GM23338 (cell line): ENCODE measurements at regions not wholly inside any gene's neighbourhood (a gene's known extent, or its start where the extent isn't known, plus 50 kb on each side); places are given as distances from the start of the nearest gene placed in this dataset.

Source experiments
- ATAC-seq: fragments of 200-7000 bp; cut with Tn5 transposase; 3 replicates; pipeline ENCODE4 v1.9.1; 2020
- DNase-seq: peaks from one replicate; pipeline ENCODE4 v3.0.0-alpha.2; 2015; ENCODE audit warnings: low spot score
- H2AFZ ChIP-seq: fragments of 200-600 bp; sonication (generic); 2 replicates; pipeline ENCODE4 v1.8.0; 2016; ENCODE audit warnings: antibody characterized with exemption, mild to moderate bottlenecking, moderate library complexity
- H3F3A ChIP-seq: fragments of 200-600 bp; sonication (generic); replicated peaks from 2 replicates; pipeline ENCODE4 v1.8.0; 2017; ENCODE audit warnings: antibody characterized with exemption, mixed run types, low read depth
- H3K27ac ChIP-seq: fragments of 200-600 bp; sonication (generic); 2 replicates; pipeline ENCODE4 v1.6.1; 2016; ENCODE audit warnings: low read depth
- H3K27me3 ChIP-seq: fragments of 200-600 bp; sonication (generic); 2 replicates; pipeline ENCODE4 v1.8.0; 2016; ENCODE audit warnings: mild to moderate bottlenecking, mixed run types, moderate library complexity; ENCODE audit not compliant: insufficient read depth
- H3K36me3 ChIP-seq: fragments of 200-600 bp; sonication (generic); 2 replicates; pipeline ENCODE4 v1.8.0; 2016; ENCODE audit warnings: mild to moderate bottlenecking; ENCODE audit not compliant: insufficient read depth
- H3K4me1 ChIP-seq: fragments of 200-600 bp; sonication (generic); 2 replicates; pipeline ENCODE4 v1.8.0; 2016; ENCODE audit warnings: mild to moderate bottlenecking, moderate library complexity; ENCODE audit not compliant: insufficient read depth
- H3K4me2 ChIP-seq: fragments of 200-600 bp; sonication (generic); 2 replicates; pipeline ENCODE4 v1.7.1; 2017; ENCODE audit warnings: mixed run types
- H3K4me3 ChIP-seq: fragments of 200-600 bp; sonication (generic); 2 replicates; pipeline ENCODE4 v1.6.1; 2016; ENCODE audit warnings: mixed run types
- H3K79me2 ChIP-seq: fragments of 200-600 bp; sonication (generic); replicated peaks from 2 replicates; pipeline ENCODE4 v1.8.0; 2017; ENCODE audit warnings: mild to moderate bottlenecking; ENCODE audit not compliant: insufficient read depth
- H3K9me2 ChIP-seq: fragments of 200-600 bp; sonication (generic); 2 replicates; pipeline ENCODE4 v1.8.0; 2017; ENCODE audit not compliant: insufficient read depth
- H4K20me1 ChIP-seq: fragments of 200-600 bp; sonication (generic); replicated peaks from 2 replicates; pipeline ENCODE4 v1.8.0; 2017; ENCODE audit warnings: mild to moderate bottlenecking; ENCODE audit not compliant: insufficient read depth
- H3K27ac Mint-ChIP-seq: 2 replicates; pipeline ENCODE4 v1.8.0; 2020; ENCODE audit warnings: inconsistent platforms, mild to moderate bottlenecking, moderate library complexity, mixed read lengths
- H3K27me3 Mint-ChIP-seq: 3 replicates; pipeline ENCODE4 v1.8.0; 2022; ENCODE audit warnings: low read depth, mild to moderate bottlenecking, moderate library complexity, mixed read lengths, inconsistent platforms; ENCODE audit not compliant: insufficient read depth, poor library complexity
- H3K36me3 Mint-ChIP-seq: 3 replicates; pipeline ENCODE4 v1.8.0; 2021; ENCODE audit warnings: low read depth, mild to moderate bottlenecking, inconsistent platforms, moderate library complexity, mixed read lengths
- H3K4me1 Mint-ChIP-seq: 3 replicates; pipeline ENCODE4 v1.8.0; 2020; ENCODE audit warnings: mild to moderate bottlenecking, inconsistent platforms, mixed read lengths
- H3K4me3 Mint-ChIP-seq: 3 replicates; pipeline ENCODE4 v1.8.0; 2021; ENCODE audit warnings: moderate library complexity, mild to moderate bottlenecking, inconsistent platforms, mixed read lengths
- H3K9me3 Mint-ChIP-seq: 3 replicates; pipeline ENCODE4 v1.8.0; 2020; ENCODE audit warnings: moderate library complexity, mild to moderate bottlenecking, inconsistent platforms, mixed read lengths
- CTCF ChIP-seq, 2 experiments: fragments of 200-600 bp in 1 of 2; sonication (generic) in 1 of 2; conservative IDR thresholded peaks; 2 replicates each; pipeline versions ENCODE4 v1.5.1 to v1.6.1; 2016 to 2017; ENCODE audit warnings: antibody characterized with exemption in 2 of 2, low read depth in 2 of 2, mild to moderate bottlenecking in 2 of 2, moderate library complexity in 1 of 2
- EZH2phosphoT487 ChIP-seq: fragments of 200-600 bp; sonication (generic); IDR thresholded peaks from one replicate; pipeline ENCODE4 v1.8.1; 2018; ENCODE audit warnings: antibody characterized with exemption; ENCODE audit not compliant: unreplicated experiment
- JUNB ChIP-seq: IDR thresholded peaks from one replicate; pipeline ENCODE4 v1.6.1; 2016; ENCODE audit warnings: antibody characterized with exemption; ENCODE audit not compliant: unreplicated experiment
- ZNF114 ChIP-seq: fragments of 250-450 bp; sonication (Bioruptor Pico); IDR thresholded peaks from 2 replicates; pipeline ENCODE4 v1.5.0; 2020; ENCODE audit warnings: mild to moderate bottlenecking, moderate library complexity
- TF ChIP-seq, protein P1 (sequence below): IDR thresholded peaks from one replicate; pipeline ENCODE4 v1.6.1; 2018; ENCODE audit warnings: antibody characterized with exemption; ENCODE audit not compliant: unreplicated experiment
- TF ChIP-seq, protein P2 (sequence below): IDR thresholded peaks from 2 replicates; pipeline ENCODE4 v1.6.1; 2016; ENCODE audit warnings: antibody characterized with exemption
- TF ChIP-seq, protein P3 (sequence below): fragments of 250-450 bp; sonication (Bioruptor Pico); IDR thresholded peaks from 2 replicates; pipeline ENCODE4 v1.5.0; 2020; ENCODE audit warnings: mild to moderate bottlenecking, moderate library complexity

DNA sequence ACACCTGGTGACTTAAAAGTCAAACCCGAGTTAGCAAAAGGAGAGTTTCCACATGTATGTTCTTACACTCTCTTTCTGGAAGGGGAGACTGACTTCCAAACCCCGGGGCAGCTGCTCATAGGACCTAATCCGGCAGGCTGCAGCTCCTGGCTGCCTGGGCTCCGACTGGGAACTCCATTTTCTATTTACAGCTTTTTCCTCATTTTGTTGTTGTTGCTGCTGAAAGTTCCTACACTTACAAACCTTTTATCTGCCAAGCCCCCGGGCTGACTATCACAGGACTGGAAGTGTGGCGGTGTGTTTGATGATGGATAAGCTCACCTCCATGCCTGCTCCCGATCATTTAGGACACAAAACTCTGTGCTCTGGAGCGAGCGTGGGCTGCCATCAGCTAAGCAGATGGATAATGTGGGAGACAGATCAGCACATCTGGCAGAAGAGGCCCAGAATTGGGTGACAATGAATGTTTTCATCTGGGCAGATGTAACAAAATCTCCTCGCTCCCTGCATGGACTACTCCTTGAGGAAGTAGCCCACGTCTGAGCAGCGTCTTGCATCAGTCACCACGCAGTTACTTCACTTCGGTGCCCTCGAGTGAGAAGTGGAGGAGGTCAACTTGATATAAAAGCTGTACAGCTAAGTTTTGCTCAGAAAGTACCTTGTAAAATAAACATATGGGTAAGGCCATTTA lies 114.4 kb upstream of the COPS8 start (continued):
- TF ChIP-seq, protein P1, sequence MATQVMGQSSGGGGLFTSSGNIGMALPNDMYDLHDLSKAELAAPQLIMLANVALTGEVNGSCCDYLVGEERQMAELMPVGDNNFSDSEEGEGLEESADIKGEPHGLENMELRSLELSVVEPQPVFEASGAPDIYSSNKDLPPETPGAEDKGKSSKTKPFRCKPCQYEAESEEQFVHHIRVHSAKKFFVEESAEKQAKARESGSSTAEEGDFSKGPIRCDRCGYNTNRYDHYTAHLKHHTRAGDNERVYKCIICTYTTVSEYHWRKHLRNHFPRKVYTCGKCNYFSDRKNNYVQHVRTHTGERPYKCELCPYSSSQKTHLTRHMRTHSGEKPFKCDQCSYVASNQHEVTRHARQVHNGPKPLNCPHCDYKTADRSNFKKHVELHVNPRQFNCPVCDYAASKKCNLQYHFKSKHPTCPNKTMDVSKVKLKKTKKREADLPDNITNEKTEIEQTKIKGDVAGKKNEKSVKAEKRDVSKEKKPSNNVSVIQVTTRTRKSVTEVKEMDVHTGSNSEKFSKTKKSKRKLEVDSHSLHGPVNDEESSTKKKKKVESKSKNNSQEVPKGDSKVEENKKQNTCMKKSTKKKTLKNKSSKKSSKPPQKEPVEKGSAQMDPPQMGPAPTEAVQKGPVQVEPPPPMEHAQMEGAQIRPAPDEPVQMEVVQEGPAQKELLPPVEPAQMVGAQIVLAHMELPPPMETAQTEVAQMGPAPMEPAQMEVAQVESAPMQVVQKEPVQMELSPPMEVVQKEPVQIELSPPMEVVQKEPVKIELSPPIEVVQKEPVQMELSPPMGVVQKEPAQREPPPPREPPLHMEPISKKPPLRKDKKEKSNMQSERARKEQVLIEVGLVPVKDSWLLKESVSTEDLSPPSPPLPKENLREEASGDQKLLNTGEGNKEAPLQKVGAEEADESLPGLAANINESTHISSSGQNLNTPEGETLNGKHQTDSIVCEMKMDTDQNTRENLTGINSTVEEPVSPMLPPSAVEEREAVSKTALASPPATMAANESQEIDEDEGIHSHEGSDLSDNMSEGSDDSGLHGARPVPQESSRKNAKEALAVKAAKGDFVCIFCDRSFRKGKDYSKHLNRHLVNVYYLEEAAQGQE = no peak
- TF ChIP-seq ZNF114 (CRISPR knock-in tag) (no peak), CTCF (conservative IDR thresholded peaks at IDR 0.05; ENCODE audit: low read depth in 2 of 2) (no peak), JUNB (no peak)
- TF ChIP-seq, protein P2, sequence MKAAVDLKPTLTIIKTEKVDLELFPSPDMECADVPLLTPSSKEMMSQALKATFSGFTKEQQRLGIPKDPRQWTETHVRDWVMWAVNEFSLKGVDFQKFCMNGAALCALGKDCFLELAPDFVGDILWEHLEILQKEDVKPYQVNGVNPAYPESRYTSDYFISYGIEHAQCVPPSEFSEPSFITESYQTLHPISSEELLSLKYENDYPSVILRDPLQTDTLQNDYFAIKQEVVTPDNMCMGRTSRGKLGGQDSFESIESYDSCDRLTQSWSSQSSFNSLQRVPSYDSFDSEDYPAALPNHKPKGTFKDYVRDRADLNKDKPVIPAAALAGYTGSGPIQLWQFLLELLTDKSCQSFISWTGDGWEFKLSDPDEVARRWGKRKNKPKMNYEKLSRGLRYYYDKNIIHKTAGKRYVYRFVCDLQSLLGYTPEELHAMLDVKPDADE = no peak

DNA sequence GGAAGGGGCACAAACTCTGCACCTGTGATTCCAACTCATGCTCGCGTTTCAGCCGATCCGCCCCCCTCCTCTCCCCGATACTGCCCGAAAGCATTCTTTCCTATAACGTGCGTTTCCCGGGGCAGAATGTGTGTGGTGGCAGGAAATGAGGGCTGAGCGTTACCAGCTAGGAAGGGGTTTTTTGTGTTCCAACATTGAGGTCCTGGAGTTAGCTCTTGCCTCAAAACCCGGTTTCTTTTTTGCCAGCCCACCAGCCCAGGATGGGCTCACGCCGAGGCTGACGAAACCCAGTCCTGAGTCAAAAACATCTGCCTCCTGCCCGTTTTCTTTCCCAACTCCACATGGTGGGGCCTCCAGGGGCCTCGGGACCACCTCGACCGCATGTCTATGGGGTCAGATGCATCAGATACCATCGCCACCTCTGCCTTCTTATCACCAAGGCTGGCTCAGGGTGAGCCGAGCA lies 113.7 kb upstream of the COPS8 start:
- DNase-seq = no peak
- H3K9me2 ChIP-seq = peaks cover 14% of the 10 kb centered on the region
- Mint-ChIP-seq H3K36me3 (no peaks in the 10 kb centered on the region), H3K27me3 (peaks cover 6% of the 10 kb centered on the region), H3K9me3 (peaks cover 2% of the 10 kb centered on the region; the same call in 1 of the 3 replicates), H3K4me1 (peaks cover 37% of the 10 kb centered on the region), H3K4me3 (no peak overlapping the region), H3K27ac (no peak overlapping the region)
- H3K4me1 ChIP-seq = peaks cover 18% of the 10 kb centered on the region; the same call in 1 of the 2 replicates
- H3K36me3 ChIP-seq = no peaks in the 10 kb centered on the region
- H3K27ac ChIP-seq = no peak overlapping the region
- peak overlapping the region; percentile 66; the same call in 1 of the 2 replicates for H2AFZ ChIP-seq
- H3K4me3 ChIP-seq = no peak overlapping the region
- H3K4me2 ChIP-seq = no peak overlapping the region
- H3K79me2 ChIP-seq = no peaks in the 10 kb centered on the region
- ATAC-seq = no peak
- H4K20me1 ChIP-seq = no peaks in the 10 kb centered on the region
- H3K27me3 ChIP-seq = no peaks in the 10 kb centered on the region
- no peaks in the 10 kb centered on the region for H3F3A ChIP-seq
- TF ChIP-seq, protein P3, sequence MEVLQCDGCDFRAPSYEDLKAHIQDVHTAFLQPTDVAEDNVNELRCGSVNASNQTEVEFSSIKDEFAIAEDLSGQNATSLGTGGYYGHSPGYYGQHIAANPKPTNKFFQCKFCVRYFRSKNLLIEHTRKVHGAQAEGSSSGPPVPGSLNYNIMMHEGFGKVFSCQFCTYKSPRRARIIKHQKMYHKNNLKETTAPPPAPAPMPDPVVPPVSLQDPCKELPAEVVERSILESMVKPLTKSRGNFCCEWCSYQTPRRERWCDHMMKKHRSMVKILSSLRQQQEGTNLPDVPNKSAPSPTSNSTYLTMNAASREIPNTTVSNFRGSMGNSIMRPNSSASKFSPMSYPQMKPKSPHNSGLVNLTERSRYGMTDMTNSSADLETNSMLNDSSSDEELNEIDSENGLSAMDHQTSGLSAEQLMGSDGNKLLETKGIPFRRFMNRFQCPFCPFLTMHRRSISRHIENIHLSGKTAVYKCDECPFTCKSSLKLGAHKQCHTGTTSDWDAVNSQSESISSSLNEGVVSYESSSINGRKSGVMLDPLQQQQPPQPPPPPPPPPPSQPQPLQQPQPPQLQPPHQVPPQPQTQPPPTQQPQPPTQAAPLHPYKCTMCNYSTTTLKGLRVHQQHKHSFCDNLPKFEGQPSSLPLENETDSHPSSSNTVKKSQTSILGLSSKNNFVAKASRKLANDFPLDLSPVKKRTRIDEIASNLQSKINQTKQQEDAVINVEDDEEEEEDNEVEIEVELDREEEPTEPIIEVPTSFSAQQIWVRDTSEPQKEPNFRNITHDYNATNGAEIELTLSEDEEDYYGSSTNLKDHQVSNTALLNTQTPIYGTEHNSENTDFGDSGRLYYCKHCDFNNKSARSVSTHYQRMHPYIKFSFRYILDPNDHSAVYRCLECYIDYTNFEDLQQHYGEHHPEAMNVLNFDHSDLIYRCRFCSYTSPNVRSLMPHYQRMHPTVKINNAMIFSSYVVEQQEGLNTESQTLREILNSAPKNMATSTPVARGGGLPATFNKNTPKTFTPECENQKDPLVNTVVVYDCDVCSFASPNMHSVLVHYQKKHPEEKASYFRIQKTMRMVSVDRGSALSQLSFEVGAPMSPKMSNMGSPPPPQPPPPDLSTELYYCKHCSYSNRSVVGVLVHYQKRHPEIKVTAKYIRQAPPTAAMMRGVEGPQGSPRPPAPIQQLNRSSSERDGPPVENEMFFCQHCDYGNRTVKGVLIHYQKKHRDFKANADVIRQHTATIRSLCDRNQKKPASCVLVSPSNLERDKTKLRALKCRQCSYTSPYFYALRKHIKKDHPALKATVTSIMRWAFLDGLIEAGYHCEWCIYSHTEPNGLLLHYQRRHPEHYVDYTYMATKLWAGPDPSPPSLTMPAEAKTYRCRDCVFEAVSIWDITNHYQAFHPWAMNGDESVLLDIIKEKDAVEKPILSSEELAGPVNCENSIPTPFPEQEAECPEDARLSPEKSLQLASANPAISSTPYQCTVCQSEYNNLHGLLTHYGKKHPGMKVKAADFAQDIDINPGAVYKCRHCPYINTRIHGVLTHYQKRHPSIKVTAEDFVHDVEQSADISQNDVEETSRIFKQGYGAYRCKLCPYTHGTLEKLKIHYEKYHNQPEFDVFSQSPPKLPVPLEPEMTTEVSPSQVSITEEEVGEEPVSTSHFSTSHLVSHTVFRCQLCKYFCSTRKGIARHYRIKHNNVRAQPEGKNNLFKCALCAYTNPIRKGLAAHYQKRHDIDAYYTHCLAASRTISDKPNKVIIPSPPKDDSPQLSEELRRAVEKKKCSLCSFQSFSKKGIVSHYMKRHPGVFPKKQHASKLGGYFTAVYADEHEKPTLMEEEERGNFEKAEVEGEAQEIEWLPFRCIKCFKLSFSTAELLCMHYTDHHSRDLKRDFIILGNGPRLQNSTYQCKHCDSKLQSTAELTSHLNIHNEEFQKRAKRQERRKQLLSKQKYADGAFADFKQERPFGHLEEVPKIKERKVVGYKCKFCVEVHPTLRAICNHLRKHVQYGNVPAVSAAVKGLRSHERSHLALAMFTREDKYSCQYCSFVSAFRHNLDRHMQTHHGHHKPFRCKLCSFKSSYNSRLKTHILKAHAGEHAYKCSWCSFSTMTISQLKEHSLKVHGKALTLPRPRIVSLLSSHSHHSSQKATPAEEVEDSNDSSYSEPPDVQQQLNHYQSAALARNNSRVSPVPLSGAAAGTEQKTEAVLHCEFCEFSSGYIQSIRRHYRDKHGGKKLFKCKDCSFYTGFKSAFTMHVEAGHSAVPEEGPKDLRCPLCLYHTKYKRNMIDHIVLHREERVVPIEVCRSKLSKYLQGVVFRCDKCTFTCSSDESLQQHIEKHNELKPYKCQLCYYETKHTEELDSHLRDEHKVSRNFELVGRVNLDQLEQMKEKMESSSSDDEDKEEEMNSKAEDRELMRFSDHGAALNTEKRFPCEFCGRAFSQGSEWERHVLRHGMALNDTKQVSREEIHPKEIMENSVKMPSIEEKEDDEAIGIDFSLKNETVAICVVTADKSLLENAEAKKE (CRISPR knock-in tag) = no peak
- TF ChIP-seq EZH2phosphoT487 (no peak), CTCF (conservative IDR thresholded peaks at IDR 0.05; ENCODE audit: low read depth in 2 of 2) (no peak), JUNB (no peak)
